WI38 (cell line): ENCODE measurements at regions not wholly inside any gene's neighbourhood (a gene's known extent, or its start where the extent isn't known, plus 50 kb on each side); places are given as distances from the start of the nearest gene placed in this dataset.

Experiments
- H3K4me3 ChIP-seq: 2 replicates; pipeline ENCODE4 v1.5.1; 2011; ENCODE audit warnings: low read depth, mild to moderate bottlenecking, control low read depth, low read length
- CTCF ChIP-seq: IDR thresholded peaks from 2 replicates; pipeline ENCODE4 v1.5.1; 2012; ENCODE audit warnings: low read depth, mild to moderate bottlenecking, control low read depth, low read length

GRCh38 chr1:61602663-61603062 lies 122.3 kb downstream of the TM2D1 start:
- H3K4me3 ChIP-seq: no peak overlapping the region
- no peak for TF ChIP-seq CTCF

DNA sequence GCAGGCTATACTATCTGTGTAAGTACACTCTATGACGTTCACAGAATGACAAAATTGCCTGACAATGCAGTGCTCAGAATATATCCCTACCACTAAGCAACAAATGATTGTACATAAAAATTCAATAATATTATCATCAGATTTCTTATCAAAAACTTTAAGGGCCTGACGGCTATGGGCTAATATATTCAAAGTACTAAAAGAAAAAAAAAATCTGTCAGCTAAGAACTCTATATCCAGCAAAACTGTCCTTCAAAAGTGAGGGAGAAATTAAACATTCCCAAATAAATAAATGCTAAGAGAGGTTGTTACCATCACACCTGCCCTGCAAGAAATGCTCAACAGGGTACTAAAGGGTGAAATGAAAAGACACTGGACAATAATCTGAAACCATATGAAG lies 127.3 kb downstream of the TM2D1 start:
- H3K4me3 ChIP-seq: no peak overlapping the region
- TF ChIP-seq CTCF: no peak

- H3K4me3 ChIP-seq: no peak overlapping the region
- TF ChIP-seq CTCF: no peak
Observed at GRCh38 chr1:61593331-61593730, 131.6 kb downstream of the TM2D1 start.

GRCh38 chr1:61591351-61591750 lies 133.6 kb downstream of the TM2D1 start:
- H3K4me3 ChIP-seq: no peak overlapping the region
- TF ChIP-seq CTCF: no peak

- peak; percentile 72 for TF ChIP-seq CTCF
- H3K4me3 ChIP-seq: no peak overlapping the region
Observed at GRCh38 chr1:61588736-61589672, 135.9 kb downstream of the TM2D1 start.

GRCh38 chr1:61585714-61586113 lies 139.2 kb downstream of the TM2D1 start:
- no peak for TF ChIP-seq CTCF
- H3K4me3 ChIP-seq: no peak overlapping the region

- no peak for TF ChIP-seq CTCF
- H3K4me3 ChIP-seq: no peak overlapping the region
Observed at GRCh38 chr1:61583703-61584102, 141.2 kb downstream of the TM2D1 start.
